RWPE1 (cell line): ENCODE measurements at regions not wholly inside any gene's neighbourhood (a gene's known extent, or its start where the extent isn't known, plus 50 kb on each side); places are given as distances from the start of the nearest gene placed in this dataset.

Source experiments
- CTCF ChIA-PET: fragments of 350-600 bp; sonication (Branson Sonifier 250); formaldehyde crosslinking; extraction: SDS; loops from one replicate; lab custom pipeline; 2021; lab: Yijun Ruan, JAX
- POLR2A ChIA-PET: fragments of 400-600 bp; formaldehyde crosslinking; extraction: SDS; loops from one replicate; lab custom pipeline; 2020; ENCODE audit warnings: antibody characterized with exemption; ENCODE audit not compliant: low non-redundant PET; lab: Yijun Ruan, JAX
- DNase-seq: peaks from one replicate; pipeline ENCODE4 v3.0.0; 2012; ENCODE audit warnings: low spot score
- H3K27ac ChIP-seq: fragments of 450-650 bp; 2 replicates; pipeline ENCODE4 v1.5.1; 2017
- TF ChIP-seq, protein P1 (sequence below): fragments of 450-650 bp; conservative IDR thresholded peaks from 2 replicates; pipeline ENCODE4 v1.5.1; 2017; ENCODE audit warnings: low read depth, mild to moderate bottlenecking

- H3K27ac ChIP-seq, result no peak overlapping the region
- TF ChIP-seq, protein P1, sequence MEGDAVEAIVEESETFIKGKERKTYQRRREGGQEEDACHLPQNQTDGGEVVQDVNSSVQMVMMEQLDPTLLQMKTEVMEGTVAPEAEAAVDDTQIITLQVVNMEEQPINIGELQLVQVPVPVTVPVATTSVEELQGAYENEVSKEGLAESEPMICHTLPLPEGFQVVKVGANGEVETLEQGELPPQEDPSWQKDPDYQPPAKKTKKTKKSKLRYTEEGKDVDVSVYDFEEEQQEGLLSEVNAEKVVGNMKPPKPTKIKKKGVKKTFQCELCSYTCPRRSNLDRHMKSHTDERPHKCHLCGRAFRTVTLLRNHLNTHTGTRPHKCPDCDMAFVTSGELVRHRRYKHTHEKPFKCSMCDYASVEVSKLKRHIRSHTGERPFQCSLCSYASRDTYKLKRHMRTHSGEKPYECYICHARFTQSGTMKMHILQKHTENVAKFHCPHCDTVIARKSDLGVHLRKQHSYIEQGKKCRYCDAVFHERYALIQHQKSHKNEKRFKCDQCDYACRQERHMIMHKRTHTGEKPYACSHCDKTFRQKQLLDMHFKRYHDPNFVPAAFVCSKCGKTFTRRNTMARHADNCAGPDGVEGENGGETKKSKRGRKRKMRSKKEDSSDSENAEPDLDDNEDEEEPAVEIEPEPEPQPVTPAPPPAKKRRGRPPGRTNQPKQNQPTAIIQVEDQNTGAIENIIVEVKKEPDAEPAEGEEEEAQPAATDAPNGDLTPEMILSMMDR, result no peak
- DNase-seq, result no peak
- ChIA-PET POLR2A (no interaction called here), CTCF (interaction anchor here (0.6 kb wide), 1 partner anchor 973 kb away, joined by 3 read pairs; no protein-coding TSS in a partner anchor)
These were observed 227.2 kb upstream of the GOLIM4 start for GRCh38 chr3:168322941-168323340.

DNA sequence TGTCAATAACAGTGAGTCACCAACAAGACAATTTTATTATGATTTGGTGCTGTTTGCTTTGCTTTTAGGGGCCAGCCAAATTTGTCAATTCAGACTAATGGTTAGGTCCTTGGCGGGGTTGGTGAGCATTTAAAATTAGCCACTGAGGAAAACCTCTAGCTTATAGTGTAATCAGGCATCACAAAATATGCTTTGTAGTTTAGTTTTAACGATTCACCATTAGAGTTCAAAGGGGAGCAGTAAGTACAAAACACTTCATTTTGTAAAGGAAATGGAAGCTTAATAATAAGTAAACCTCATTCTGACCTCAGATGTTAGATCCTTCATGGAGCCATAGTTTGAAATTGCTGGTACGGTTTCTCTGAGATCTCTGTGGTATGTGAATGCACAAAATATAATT lies 218.4 kb upstream of the GOLIM4 start:
- TF ChIP-seq, protein P1, result no peak
- ChIA-PET CTCF (no interaction called here), POLR2A (no interaction called here)
- no peak for DNase-seq
- H3K27ac ChIP-seq, result no peak overlapping the region

DNA sequence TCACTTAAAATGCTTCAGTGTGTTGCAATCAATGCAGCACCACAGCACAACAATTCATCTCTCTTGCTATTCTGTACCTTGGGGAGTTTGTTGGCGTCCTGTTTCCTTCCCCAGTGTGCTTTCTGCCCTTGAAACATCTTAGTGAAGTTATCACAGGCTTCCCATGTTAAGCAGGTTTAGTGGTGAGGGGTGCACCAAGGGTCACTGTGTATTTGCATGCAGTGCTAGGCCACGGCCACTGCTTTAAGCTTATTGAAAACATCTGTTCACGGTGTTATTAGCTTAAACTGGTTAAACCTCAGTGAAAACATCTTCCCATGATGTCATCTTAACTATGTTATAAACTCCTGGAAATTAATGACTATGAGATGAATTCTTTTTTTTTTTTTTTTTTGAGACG lies 217.3 kb upstream of the GOLIM4 start:
- CTCF ChIA-PET, result no interaction called here
- TF ChIP-seq, protein P1, result no peak
- POLR2A ChIA-PET, result no interaction called here
- H3K27ac ChIP-seq, result no peak overlapping the region
- DNase-seq, result no peak

DNA sequence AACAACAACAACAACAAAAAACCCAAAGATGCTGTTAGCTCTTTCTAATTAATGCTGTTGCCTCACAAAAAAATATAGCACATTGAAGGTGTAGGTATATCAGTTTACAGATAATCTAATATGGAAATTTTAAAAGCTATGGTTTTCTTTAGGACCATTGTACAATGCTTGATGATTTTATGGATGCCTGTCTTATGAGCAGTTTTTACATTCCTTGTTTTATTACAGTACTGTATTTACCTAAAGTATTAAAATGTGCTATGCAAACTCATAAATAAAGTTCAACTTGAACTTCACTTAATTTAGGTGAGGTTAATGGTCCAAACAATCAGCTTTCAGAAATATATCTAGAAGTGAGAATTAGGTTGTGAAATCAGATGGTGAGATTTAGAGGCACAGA lies 212.2 kb upstream of the GOLIM4 start:
- TF ChIP-seq, protein P1, result no peak
- ChIA-PET CTCF (interaction anchor here (0.7 to 1.4 kb wide), 2 partner anchors 23 to 469 kb away, joined by 3 read pairs; no protein-coding TSS in a partner anchor), POLR2A (no interaction called here)
- no peak for DNase-seq
- H3K27ac ChIP-seq, result no peak overlapping the region

DNA sequence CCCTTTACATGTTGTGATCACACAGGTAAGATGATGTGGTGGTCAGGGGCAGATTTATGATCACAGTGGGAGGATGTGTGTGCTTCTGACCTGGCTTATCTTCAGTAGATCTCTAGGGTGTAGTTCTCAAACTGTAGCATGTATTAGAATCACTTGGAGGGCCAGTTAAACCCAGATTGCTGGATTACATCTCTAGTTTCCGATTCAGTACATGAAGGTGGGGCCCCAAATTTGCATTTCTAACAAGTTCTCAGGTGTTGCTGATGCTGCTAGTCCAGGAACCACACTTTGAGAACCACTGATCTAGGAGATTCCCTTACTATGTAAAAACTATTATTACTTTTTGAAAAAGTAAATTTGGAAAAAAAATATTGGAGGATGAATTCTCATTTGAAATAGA lies 199.3 kb upstream of the GOLIM4 start:
- CTCF ChIA-PET, result no interaction called here
- POLR2A ChIA-PET, result no interaction called here
- TF ChIP-seq, protein P1, result no peak

GRCh38 chr3:168292296-168292695 lies 196.6 kb upstream of the GOLIM4 start:
- TF ChIP-seq, protein P1, result no peak
- DNase-seq, result no peak
- H3K27ac ChIP-seq, result no peak overlapping the region
- POLR2A ChIA-PET, result no interaction called here
- CTCF ChIA-PET, result no interaction called here

More for the DNA sequence above, 199.3 kb upstream of the GOLIM4 start:
- H3K27ac ChIP-seq, result no peak overlapping the region
- no peak for DNase-seq

DNA sequence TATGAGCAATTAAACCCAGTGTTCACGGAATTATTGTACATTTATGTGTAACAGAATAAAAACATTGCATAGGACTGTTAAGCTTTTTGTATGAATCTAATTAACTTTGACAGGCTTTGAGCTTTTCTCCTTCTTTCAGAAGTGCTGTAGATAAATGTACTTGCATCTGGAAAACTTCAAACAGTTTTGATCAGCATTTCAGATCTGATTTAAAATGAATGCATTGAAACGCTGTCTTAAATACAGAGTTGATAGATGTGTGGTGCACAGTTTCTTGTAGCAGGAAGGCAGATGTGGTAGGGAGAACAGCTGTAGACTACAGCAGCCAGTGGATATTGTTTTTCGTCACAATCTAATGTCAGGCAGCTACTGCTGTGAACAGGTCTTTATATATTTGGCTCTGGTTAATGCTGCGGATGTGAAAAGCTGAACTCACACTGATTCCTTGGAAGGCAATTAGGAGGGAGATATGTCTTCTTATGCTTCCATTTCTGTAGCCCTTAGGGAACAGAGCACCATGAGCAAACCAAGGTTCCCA lies 193.8 kb upstream of the GOLIM4 start:
- CTCF ChIA-PET, result no interaction called here
- no peak overlapping the region for H3K27ac ChIP-seq
- POLR2A ChIA-PET, result no interaction called here
- TF ChIP-seq, protein P1, result no peak
- DNase-seq, result no peak
